ENCODE measurements at regions not wholly inside any gene's neighbourhood (a gene's known extent, or its start where the extent isn't known, plus 50 kb on each side); places are given as distances from the start of the nearest gene placed in this dataset.

GRCh38 chr4:59700651-59701050 is 1499.5 kb upstream of the ADGRL3 start:
- TF ChIP-seq POLR2A (IDR thresholded peaks at IDR 0.05), result no peak
- TF ChIP-seq CTCF (IDR thresholded peaks at IDR 0.05), result no peak

All from lower leg skin (tissue), 3 donors.